ENCODE measurements at regions not wholly inside any gene's neighbourhood (a gene's known extent, or its start where the extent isn't known, plus 50 kb on each side); places are given as distances from the start of the nearest gene placed in this dataset.
"Not testable (repeated sequence)": the region's sequence is repeated elsewhere in the genome, so short reads cannot be mapped to it uniquely, and the experiment has no call there.

- H3K27ac Mint-ChIP-seq; H3K4me3 Mint-ChIP-seq; H3K36me3 Mint-ChIP-seq (ENCODE audit: low read depth); H3K4me1 Mint-ChIP-seq (ENCODE audit: low read depth); H3K9me3 Mint-ChIP-seq; intact Hi-C loops (cut with micrococcal nuclease); DNase-seq (ENCODE audit: low spot score); H3K27me3 Mint-ChIP-seq (ENCODE audit: insufficient read depth): not testable (repeated sequence)
Observed at GRCh38 chr10:77740396-77740795, 102.8 kb upstream of the KCNMA1 start.

GRCh38 chr10:77738496-77739158 lies 101.0 kb upstream of the KCNMA1 start:
- Mint-ChIP-seq H3K4me3 (no peak overlapping the region), H3K36me3 (ENCODE audit: low read depth) (no peaks in the 10 kb centered on the region), H3K4me1 (ENCODE audit: low read depth) (no peaks in the 10 kb centered on the region), H3K27ac (no peak overlapping the region), H3K27me3 (ENCODE audit: insufficient read depth) (peaks cover 2% of the 10 kb centered on the region), H3K9me3 (peaks cover 5% of the 10 kb centered on the region)
- intact Hi-C loops (cut with micrococcal nuclease): no loop called here
- DNase-seq (ENCODE audit: low spot score): no peak

GRCh38 chr10:77737608-77738007 lies 100.0 kb upstream of the KCNMA1 start:
- intact Hi-C loops (cut with micrococcal nuclease): no loop called here
- H3K27me3 Mint-ChIP-seq (ENCODE audit: insufficient read depth): peaks cover 2% of the 10 kb centered on the region
- no peak for DNase-seq (ENCODE audit: low spot score)
- no peak overlapping the region for H3K4me3 Mint-ChIP-seq
- H3K27ac Mint-ChIP-seq: no peak overlapping the region
- H3K36me3 Mint-ChIP-seq (ENCODE audit: low read depth): no peaks in the 10 kb centered on the region
- no peaks in the 10 kb centered on the region for H3K4me1 Mint-ChIP-seq (ENCODE audit: low read depth)
- H3K9me3 Mint-ChIP-seq: peaks cover 5% of the 10 kb centered on the region

- H3K27ac Mint-ChIP-seq; H3K4me3 Mint-ChIP-seq; H3K9me3 Mint-ChIP-seq; H3K27me3 Mint-ChIP-seq (ENCODE audit: insufficient read depth); H3K36me3 Mint-ChIP-seq (ENCODE audit: low read depth); intact Hi-C loops (cut with micrococcal nuclease); DNase-seq (ENCODE audit: low spot score); H3K4me1 Mint-ChIP-seq (ENCODE audit: low read depth): not testable (repeated sequence)
Observed at GRCh38 chr10:77735136-77735535, 97.5 kb upstream of the KCNMA1 start.

- H3K27me3 Mint-ChIP-seq (ENCODE audit: insufficient read depth): peaks cover 7% of the 10 kb centered on the region
- no peaks in the 10 kb centered on the region for H3K4me1 Mint-ChIP-seq (ENCODE audit: low read depth)
- no peaks in the 10 kb centered on the region for H3K9me3 Mint-ChIP-seq
- no peaks in the 10 kb centered on the region for H3K36me3 Mint-ChIP-seq (ENCODE audit: low read depth)
- H3K4me3 Mint-ChIP-seq: no peak overlapping the region
- H3K27ac Mint-ChIP-seq: no peak overlapping the region
- no peak for DNase-seq (ENCODE audit: low spot score)
- intact Hi-C loops (cut with micrococcal nuclease): no loop called here
Observed at GRCh38 chr10:77732213-77733003, 94.8 kb upstream of the KCNMA1 start.

- peaks cover 7% of the 10 kb centered on the region for H3K27me3 Mint-ChIP-seq (ENCODE audit: insufficient read depth)
- intact Hi-C loops (cut with micrococcal nuclease): no loop called here
- no peak overlapping the region for H3K4me3 Mint-ChIP-seq
- H3K9me3 Mint-ChIP-seq: no peaks in the 10 kb centered on the region
- H3K4me1 Mint-ChIP-seq (ENCODE audit: low read depth): no peaks in the 10 kb centered on the region
- no peak for DNase-seq (ENCODE audit: low spot score)
- no peak overlapping the region for H3K27ac Mint-ChIP-seq
- H3K36me3 Mint-ChIP-seq (ENCODE audit: low read depth): no peaks in the 10 kb centered on the region
Observed at GRCh38 chr10:77727481-77727880, 89.9 kb upstream of the KCNMA1 start.

- Mint-ChIP-seq H3K9me3 (no peaks in the 10 kb centered on the region), H3K4me1 (ENCODE audit: low read depth) (no peaks in the 10 kb centered on the region), H3K27ac (no peak overlapping the region), H3K27me3 (ENCODE audit: insufficient read depth) (peaks cover 7% of the 10 kb centered on the region), H3K4me3 (no peak overlapping the region), H3K36me3 (ENCODE audit: low read depth) (no peaks in the 10 kb centered on the region)
- intact Hi-C loops (cut with micrococcal nuclease): no loop called here
- no peak for DNase-seq (ENCODE audit: low spot score)
Observed at GRCh38 chr10:77726732-77727131, 89.1 kb upstream of the KCNMA1 start.

- no peak overlapping the region for H3K27ac Mint-ChIP-seq
- intact Hi-C loops (cut with micrococcal nuclease): no loop called here
- no peaks in the 10 kb centered on the region for H3K4me1 Mint-ChIP-seq (ENCODE audit: low read depth)
- DNase-seq (ENCODE audit: low spot score): no peak
- H3K4me3 Mint-ChIP-seq: no peak overlapping the region
- H3K36me3 Mint-ChIP-seq (ENCODE audit: low read depth): no peaks in the 10 kb centered on the region
- H3K27me3 Mint-ChIP-seq (ENCODE audit: insufficient read depth): peaks cover 7% of the 10 kb centered on the region
- no peaks in the 10 kb centered on the region for H3K9me3 Mint-ChIP-seq
Observed at GRCh38 chr10:77726301-77726700, 88.7 kb upstream of the KCNMA1 start.

- no peak for DNase-seq (ENCODE audit: low spot score)
- Mint-ChIP-seq H3K4me1 (ENCODE audit: low read depth) (no peaks in the 10 kb centered on the region), H3K27ac (no peak overlapping the region), H3K36me3 (ENCODE audit: low read depth) (no peaks in the 10 kb centered on the region), H3K9me3 (no peaks in the 10 kb centered on the region), H3K4me3 (no peak overlapping the region), H3K27me3 (ENCODE audit: insufficient read depth) (peaks cover 7% of the 10 kb centered on the region)
- intact Hi-C loops (cut with micrococcal nuclease): no loop called here
Observed at GRCh38 chr10:77724820-77725219, 87.2 kb upstream of the KCNMA1 start.

- H3K36me3 Mint-ChIP-seq (ENCODE audit: low read depth): no peaks in the 10 kb centered on the region
- H3K27ac Mint-ChIP-seq: no peak overlapping the region
- DNase-seq (ENCODE audit: low spot score): no peak
- peaks cover 3% of the 10 kb centered on the region for H3K27me3 Mint-ChIP-seq (ENCODE audit: insufficient read depth)
- peaks cover 7% of the 10 kb centered on the region for H3K4me1 Mint-ChIP-seq (ENCODE audit: low read depth)
- intact Hi-C loops (cut with micrococcal nuclease): no loop called here
- no peaks in the 10 kb centered on the region for H3K9me3 Mint-ChIP-seq
- no peak overlapping the region for H3K4me3 Mint-ChIP-seq
Observed at GRCh38 chr10:77723376-77723775, 85.8 kb upstream of the KCNMA1 start.

GRCh38 chr10:77722956-77723355 lies 85.3 kb upstream of the KCNMA1 start:
- H3K27me3 Mint-ChIP-seq (ENCODE audit: insufficient read depth); H3K9me3 Mint-ChIP-seq; H3K4me1 Mint-ChIP-seq (ENCODE audit: low read depth); H3K27ac Mint-ChIP-seq; H3K36me3 Mint-ChIP-seq (ENCODE audit: low read depth); H3K4me3 Mint-ChIP-seq; DNase-seq (ENCODE audit: low spot score); intact Hi-C loops (cut with micrococcal nuclease): not testable (repeated sequence)

GRCh38 chr10:77721815-77722214 lies 84.2 kb upstream of the KCNMA1 start:
- H3K4me1 Mint-ChIP-seq (ENCODE audit: low read depth): peaks cover 7% of the 10 kb centered on the region

GRCh38 chr10:77718957-77719356 lies 81.3 kb upstream of the KCNMA1 start:
- no peak overlapping the region for H3K27ac Mint-ChIP-seq
- no peaks in the 10 kb centered on the region for H3K36me3 Mint-ChIP-seq (ENCODE audit: low read depth)
- DNase-seq (ENCODE audit: low spot score): no peak
- H3K27me3 Mint-ChIP-seq (ENCODE audit: insufficient read depth): peaks cover 4% of the 10 kb centered on the region
- H3K9me3 Mint-ChIP-seq: no peaks in the 10 kb centered on the region
- intact Hi-C loops (cut with micrococcal nuclease): loop anchor here (1.0 kb wide), 2 partner anchors 37 to 118 kb away; no protein-coding TSS in a partner anchor
- peaks cover 7% of the 10 kb centered on the region for H3K4me1 Mint-ChIP-seq (ENCODE audit: low read depth)
- no peak overlapping the region for H3K4me3 Mint-ChIP-seq

More at GRCh38 chr10:77721815-77722214, 84.2 kb upstream of the KCNMA1 start:
- peaks cover 4% of the 10 kb centered on the region for H3K27me3 Mint-ChIP-seq (ENCODE audit: insufficient read depth)
- no peak overlapping the region for H3K4me3 Mint-ChIP-seq
- no peak for DNase-seq (ENCODE audit: low spot score)
- no peaks in the 10 kb centered on the region for H3K9me3 Mint-ChIP-seq
- H3K36me3 Mint-ChIP-seq (ENCODE audit: low read depth): no peaks in the 10 kb centered on the region
- intact Hi-C loops (cut with micrococcal nuclease): no loop called here
- H3K27ac Mint-ChIP-seq: no peak overlapping the region
